Fibroblast of mammary gland (primary cell): ENCODE measurements at regions not wholly inside any gene's neighbourhood (a gene's known extent, or its start where the extent isn't known, plus 50 kb on each side); places are given as distances from the start of the nearest gene placed in this dataset.

ENCODE experiments used
- DNase-seq: peaks from one replicate; pipeline ENCODE4 v3.0.0-alpha.2; 2010; ENCODE audit warnings: low read depth
- H3K4me3 ChIP-seq: 2 replicates; pipeline ENCODE4 v1.5.1; 2011; ENCODE audit warnings: low read depth, mild to moderate bottlenecking, low read length, moderate library complexity; ENCODE audit not compliant: control insufficient read depth
- CTCF ChIP-seq: conservative IDR thresholded peaks from 2 replicates; pipeline ENCODE4 v1.5.1; 2011; ENCODE audit warnings: low read depth, low read length, inconsistent platforms; ENCODE audit not compliant: control insufficient read depth, insufficient read depth

- DNase-seq: peak; percentile 60
- no peak overlapping the region for H3K4me3 ChIP-seq
- TF ChIP-seq CTCF: peak; percentile 72
Measured at GRCh38 chr6:144585217-144585814, 300.2 kb downstream of the UTRN start.

- H3K4me3 ChIP-seq: no peak overlapping the region
- no peak for DNase-seq
- no peak for TF ChIP-seq CTCF
Measured at GRCh38 chr6:144586986-144587385, 301.9 kb downstream of the UTRN start.

- DNase-seq: no peak
- no peak overlapping the region for H3K4me3 ChIP-seq
- TF ChIP-seq CTCF: no peak
Measured at GRCh38 chr6:144588697-144589325, 303.7 kb downstream of the UTRN start.

GRCh38 chr6:144590532-144590931, 305.4 kb downstream of the UTRN start:
- no peak overlapping the region for H3K4me3 ChIP-seq
- TF ChIP-seq CTCF: no peak
- no peak for DNase-seq

- no peak for DNase-seq
- no peak overlapping the region for H3K4me3 ChIP-seq
- no peak for TF ChIP-seq CTCF
Measured at GRCh38 chr6:144593392-144593791, 308.3 kb downstream of the UTRN start.

- no peak overlapping the region for H3K4me3 ChIP-seq
Measured at GRCh38 chr6:144594585-144594984, 309.4 kb downstream of the UTRN start.

More at GRCh38 chr6:144594585-144594984, 309.4 kb downstream of the UTRN start:
- DNase-seq: no peak
- TF ChIP-seq CTCF: no peak
